Suppressor macrophage (primary cell): ENCODE measurements at regions not wholly inside any gene's neighbourhood (a gene's known extent, or its start where the extent isn't known, plus 50 kb on each side); places are given as distances from the start of the nearest gene placed in this dataset.
"Not testable (repeated sequence)": the region's sequence is repeated elsewhere in the genome, so short reads cannot be mapped to it uniquely, and the experiment has no call there.

Experiments
- DNase-seq, 4 experiments: peaks; one replicate each; pipeline ENCODE4 v3.0.0-alpha.2; 2020 to 2022

- DNase-seq, result no peak
Observed at GRCh38 chr18:1425679-1426078, 521.0 kb downstream of the ADCYAP1 start.

GRCh38 chr18:1435487-1435886 lies 530.8 kb downstream of the ADCYAP1 start:
- no peak for DNase-seq

DNA sequence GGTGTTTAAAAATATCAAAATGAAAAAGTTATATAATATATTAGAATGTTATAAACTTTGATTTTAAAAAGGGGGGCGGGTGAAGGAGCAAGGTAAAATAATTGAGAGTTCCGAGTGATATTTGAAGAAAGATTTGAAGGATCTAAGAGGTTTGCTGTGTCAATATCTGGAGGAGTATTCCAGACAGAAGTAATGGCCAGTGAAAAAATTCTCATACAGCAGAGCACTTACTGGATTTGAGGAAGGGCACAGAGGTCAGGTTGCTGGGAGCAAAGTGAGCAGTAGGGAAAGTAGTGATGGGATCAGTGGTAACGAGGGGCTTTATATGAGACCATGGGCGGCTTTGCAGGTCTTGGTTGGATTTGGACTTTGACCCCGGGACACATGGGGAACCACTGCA lies 531.5 kb downstream of the ADCYAP1 start:
- no peak for DNase-seq

GRCh38 chr18:1438458-1438910 lies 533.8 kb downstream of the ADCYAP1 start:
- no peak for DNase-seq

- no peak for DNase-seq
Observed at GRCh38 chr18:1438967-1439366, 534.3 kb downstream of the ADCYAP1 start.

DNA sequence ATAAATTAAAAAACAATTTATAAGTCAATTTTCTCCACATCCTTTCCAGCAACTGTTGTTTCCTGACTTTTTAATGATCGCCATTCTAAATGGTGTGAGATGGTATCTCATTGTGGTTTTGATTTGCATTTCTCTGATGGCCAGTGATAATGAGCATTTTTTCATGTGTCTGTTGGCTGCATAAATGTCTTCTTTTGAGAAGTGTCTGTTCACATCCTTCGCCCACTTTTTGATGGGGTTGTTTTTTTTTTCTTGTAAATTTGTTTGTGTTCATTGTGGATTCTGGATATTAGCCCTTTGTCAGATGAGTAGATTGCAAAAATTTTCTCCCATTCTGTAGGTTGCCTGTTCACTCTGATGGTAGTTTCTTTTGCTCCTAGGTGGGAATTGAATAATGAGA lies 539.4 kb downstream of the ADCYAP1 start:
- DNase-seq, result not testable (repeated sequence)

- DNase-seq, result no peak
Observed at GRCh38 chr18:1446765-1447164, 542.1 kb downstream of the ADCYAP1 start.

- DNase-seq, result no peak
Observed at GRCh38 chr18:1452821-1453220, 548.1 kb downstream of the ADCYAP1 start.

DNA sequence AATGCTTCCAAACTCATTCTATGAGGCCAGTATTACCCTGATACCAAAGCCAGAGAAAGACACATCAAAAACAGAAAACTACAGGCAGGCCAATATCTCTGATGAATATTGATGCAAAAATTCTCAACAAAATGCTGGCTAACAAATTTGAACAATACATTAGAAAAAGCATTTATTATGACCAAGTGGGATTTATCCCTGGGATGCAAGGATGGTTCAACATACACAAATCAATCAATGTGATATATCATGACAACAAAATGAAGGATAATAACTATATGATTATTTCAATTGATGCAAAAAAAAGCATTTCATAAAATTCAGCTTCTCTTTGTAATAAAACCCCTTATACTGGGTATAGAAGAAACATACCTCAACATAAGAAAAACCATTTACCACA lies 550.9 kb downstream of the ADCYAP1 start:
- DNase-seq, result no peak

DNA sequence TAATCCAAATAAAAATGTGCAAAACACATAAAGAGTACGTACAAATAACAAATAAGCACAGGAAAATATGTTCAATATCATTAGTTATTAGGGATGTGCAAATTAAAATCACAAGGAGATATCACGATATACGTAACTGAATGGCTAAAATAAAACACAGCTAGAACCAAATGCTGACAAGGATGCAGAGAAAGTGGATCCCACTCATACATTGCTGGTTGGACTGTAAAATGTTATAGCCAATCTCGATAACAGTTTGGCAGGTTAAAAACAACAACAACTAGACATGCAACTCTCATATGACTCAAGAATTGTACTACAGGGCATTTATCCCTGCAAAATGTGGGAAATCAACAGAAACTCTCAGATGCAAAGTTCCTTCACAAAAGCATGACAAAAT lies 553.9 kb downstream of the ADCYAP1 start:
- DNase-seq, result no peak

DNA sequence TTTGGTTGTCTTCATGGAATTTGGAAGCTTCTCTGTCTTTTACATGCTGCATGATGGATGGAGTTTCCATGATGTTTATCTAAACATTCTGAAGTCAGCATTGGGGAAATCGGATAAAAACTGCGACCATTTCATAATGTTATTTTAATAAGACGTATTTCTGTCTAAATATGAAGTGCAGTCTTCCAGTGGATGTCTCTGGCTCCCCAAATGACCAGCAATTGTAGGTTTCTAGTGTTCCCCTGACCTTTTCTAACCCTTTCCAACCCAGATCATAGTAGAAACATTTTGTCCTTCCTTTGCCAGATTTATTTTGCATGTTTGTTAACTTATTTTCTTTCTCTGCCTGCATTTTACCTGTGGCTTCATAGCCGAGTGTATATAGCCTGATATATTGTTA lies 559.3 kb downstream of the ADCYAP1 start:
- no peak for DNase-seq

DNA sequence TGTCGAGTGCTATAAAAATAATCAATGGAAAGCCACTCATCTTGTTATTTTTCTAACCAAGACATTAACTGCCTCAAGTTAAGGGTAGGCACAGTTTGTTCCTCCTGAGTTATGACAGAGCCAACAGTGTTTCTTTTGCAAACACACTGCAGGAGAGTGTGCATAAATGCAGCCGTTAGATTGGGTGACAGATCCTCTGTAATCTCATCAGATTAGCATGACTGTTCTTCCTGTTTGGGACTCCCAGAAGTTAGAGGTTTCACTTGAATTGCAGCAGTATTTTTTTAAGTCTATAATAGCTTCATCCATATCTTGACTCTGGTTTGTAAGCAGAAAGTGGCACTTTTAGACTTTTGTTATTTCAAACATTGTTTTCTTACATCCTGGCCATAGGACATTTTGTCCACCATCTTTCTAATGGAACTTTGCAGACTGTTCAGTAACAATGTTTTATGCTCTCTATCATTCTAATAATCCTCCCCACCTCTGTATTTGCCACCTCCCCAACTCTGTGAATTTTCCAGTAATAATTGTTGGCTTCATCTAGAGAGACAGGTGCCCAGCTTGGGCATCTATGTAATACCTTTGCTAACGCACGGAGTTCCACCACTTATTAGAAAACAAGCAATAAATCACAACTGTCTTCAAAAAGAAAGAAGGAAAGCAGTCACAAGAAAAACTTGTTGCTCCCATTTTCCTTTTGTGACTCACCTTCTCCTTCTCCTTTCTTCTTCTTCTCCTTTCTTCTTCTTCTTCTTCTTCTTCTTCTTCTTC lies 560.0 kb downstream of the ADCYAP1 start:
- DNase-seq, result no peak

DNA sequence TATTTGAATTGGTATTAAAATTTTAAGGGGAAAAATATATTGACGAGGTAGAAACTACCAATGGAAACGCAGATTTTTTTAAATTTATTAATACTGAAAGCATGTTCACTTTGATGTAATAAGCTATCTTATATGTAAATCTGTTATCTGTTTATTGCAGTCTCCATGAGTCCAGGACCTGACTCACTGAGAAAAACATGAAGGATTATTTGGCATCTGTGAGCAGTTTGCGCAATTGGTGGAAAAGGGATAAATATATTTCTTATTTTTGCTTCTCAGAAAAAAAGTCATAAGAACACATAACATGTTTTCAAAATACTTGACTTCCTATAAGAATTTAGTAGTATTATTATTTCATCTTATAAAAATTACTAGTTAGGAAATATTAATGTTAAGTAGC lies 561.4 kb downstream of the ADCYAP1 start:
- no peak for DNase-seq

- no peak for DNase-seq
Observed at GRCh38 chr18:1467461-1467964, 562.8 kb downstream of the ADCYAP1 start.

- no peak for DNase-seq
Observed at GRCh38 chr18:1468550-1468949, 563.9 kb downstream of the ADCYAP1 start.

DNA sequence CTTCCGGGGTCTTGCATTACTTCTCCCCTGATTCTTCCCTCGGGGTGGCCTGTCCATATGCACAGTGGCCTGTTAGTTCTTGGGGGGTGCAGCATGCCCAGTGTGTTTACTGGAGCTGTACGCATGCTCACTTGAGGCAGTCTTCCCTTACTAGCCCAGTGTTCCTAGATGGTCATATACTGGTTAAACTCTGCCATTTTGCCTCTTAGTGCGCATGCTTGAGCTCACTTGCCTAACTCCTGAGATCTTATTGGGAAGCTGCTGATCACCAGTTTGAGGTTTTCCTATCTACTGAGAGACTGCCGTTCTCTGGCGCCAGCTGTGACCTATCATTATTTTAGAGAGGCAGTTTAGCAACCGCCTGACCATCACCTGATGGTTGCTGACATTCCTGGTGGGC lies 571.2 kb downstream of the ADCYAP1 start:
- no peak for DNase-seq

GRCh38 chr18:1480309-1480708 lies 575.6 kb downstream of the ADCYAP1 start:
- no peak for DNase-seq

DNA sequence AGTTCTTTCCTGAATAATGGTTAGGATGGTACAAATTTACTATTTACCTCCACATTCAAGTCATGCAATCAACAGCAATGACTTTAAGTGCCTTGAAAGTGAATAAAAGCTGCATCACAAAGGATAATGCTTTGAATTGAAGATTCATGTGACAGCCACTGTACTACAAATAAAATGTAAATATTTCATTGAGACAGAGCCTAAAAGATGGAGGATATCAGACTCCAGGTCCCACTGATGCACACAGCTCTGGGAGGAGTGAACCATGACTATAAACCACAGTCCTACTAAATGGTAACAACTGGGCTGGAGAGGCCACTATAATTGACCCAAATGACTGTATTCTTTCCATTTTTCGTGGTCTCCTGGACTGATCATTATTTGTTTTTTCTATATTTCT lies 576.9 kb downstream of the ADCYAP1 start:
- DNase-seq, result no peak

GRCh38 chr18:1483385-1483784 lies 578.7 kb downstream of the ADCYAP1 start:
- DNase-seq, result no peak

DNA sequence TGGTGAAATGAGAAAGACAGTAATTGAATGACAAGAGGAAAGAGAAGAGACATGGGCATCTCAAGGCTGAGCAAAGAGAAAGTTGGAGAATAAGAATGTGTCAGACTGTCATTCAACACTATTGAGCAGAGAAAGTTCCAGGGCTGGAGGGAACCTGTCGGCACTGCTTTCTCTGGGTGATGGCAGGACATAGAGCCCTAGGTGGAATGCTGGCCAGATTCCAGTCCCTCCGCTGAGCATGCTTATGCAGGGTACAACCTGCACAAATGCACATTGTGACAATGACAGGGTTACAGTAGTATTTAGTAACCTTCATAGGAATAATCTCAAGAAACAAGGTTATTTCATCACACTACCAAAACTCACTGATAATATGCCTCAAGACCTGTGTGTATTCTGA lies 582.8 kb downstream of the ADCYAP1 start:
- no peak for DNase-seq

GRCh38 chr18:1488394-1488793 lies 583.7 kb downstream of the ADCYAP1 start:
- no peak for DNase-seq

- DNase-seq, result no peak
Observed at GRCh38 chr18:1488957-1489356, 584.3 kb downstream of the ADCYAP1 start.

- no peak for DNase-seq
Observed at GRCh38 chr18:1495387-1495786, 590.7 kb downstream of the ADCYAP1 start.

GRCh38 chr18:1496096-1496495 lies 591.4 kb downstream of the ADCYAP1 start:
- no peak for DNase-seq

GRCh38 chr18:1498216-1498615 lies 593.5 kb downstream of the ADCYAP1 start:
- DNase-seq, result no peak
